Keratinocyte (primary cell): ENCODE measurements at regions not wholly inside any gene's neighbourhood (a gene's known extent, or its start where the extent isn't known, plus 50 kb on each side); places are given as distances from the start of the nearest gene placed in this dataset.

Experiments used
- DNase-seq: peaks from one replicate; pipeline ENCODE4 v3.0.0-alpha.2; 2011; ENCODE audit warnings: low read depth, missing footprints, low spot score
- FAIRE-seq: peaks from 2 replicates; lab custom pipeline; 2011; peaks lifted over from hg19 to GRCh38; lab: Jason Lieb, UNC
- H2AFZ ChIP-seq: 2 replicates; pipeline ENCODE4 v1.6.0; 2012; ENCODE audit warnings: low read length, control low read depth, inconsistent platforms; ENCODE audit not compliant: control insufficient read depth
- H3K27ac ChIP-seq: 2 replicates; pipeline ENCODE4 v1.5.1; 2011; ENCODE audit warnings: low read length; ENCODE audit not compliant: control insufficient read depth, insufficient read depth
- H3K27me3 ChIP-seq: 3 replicates; pipeline ENCODE4 v1.6.0; 2011; ENCODE audit warnings: low read length; ENCODE audit not compliant: control insufficient read depth, insufficient read depth; ENCODE audit errors: extremely low read depth
- H3K36me3 ChIP-seq, 2 experiments: 2 replicates in 1 of 2; 3 replicates in 1 of 2; pipeline ENCODE4 v1.5.1; 2011; ENCODE audit warnings: low read length in 2 of 2, mild to moderate bottlenecking in 1 of 2; ENCODE audit not compliant: control insufficient read depth in 2 of 2, insufficient read depth in 2 of 2; ENCODE audit errors: extremely low read depth in 1 of 2
- H3K4me1 ChIP-seq: 3 replicates; pipeline ENCODE4 v1.5.1; 2011; ENCODE audit warnings: low read length; ENCODE audit not compliant: control insufficient read depth, insufficient read depth; ENCODE audit errors: extremely low read depth
- H3K4me2 ChIP-seq: 3 replicates; pipeline ENCODE4 v1.6.0; 2011; ENCODE audit warnings: low read depth, low read length; ENCODE audit not compliant: control insufficient read depth, insufficient read depth; ENCODE audit errors: extremely low read depth
- H3K4me3 ChIP-seq, 3 experiments: fragments of 200-600 bp in 1 of 3; sonication (generic) in 1 of 3; 2 replicates in 2 of 3; 3 replicates in 1 of 3; pipeline ENCODE4 v1.5.1; 2011 to 2016; ENCODE audit warnings: low read length in 3 of 3, mild to moderate bottlenecking in 3 of 3, control low read depth in 2 of 3, inconsistent platforms in 1 of 3, low read depth in 1 of 3, mixed read lengths in 1 of 3, mixed run types in 1 of 3, moderate library complexity in 1 of 3; ENCODE audit not compliant: control insufficient read depth in 2 of 3, insufficient read depth in 2 of 3; ENCODE audit errors: extremely low read depth in 1 of 3
- H3K79me2 ChIP-seq: 2 replicates; pipeline ENCODE4 v1.6.0; 2012; ENCODE audit warnings: low read length; ENCODE audit not compliant: control insufficient read depth, insufficient read depth
- H3K9ac ChIP-seq: 3 replicates; pipeline ENCODE4 v1.6.0; 2011; ENCODE audit warnings: low read length; ENCODE audit not compliant: control insufficient read depth, insufficient read depth; ENCODE audit errors: extremely low read depth
- H3K9me1 ChIP-seq: 3 replicates; pipeline ENCODE4 v1.6.0; 2011; ENCODE audit warnings: low read length; ENCODE audit not compliant: control insufficient read depth, insufficient read depth; ENCODE audit errors: extremely low read depth
- H3K9me3 ChIP-seq: 2 replicates; pipeline ENCODE4 v1.5.1; 2012; ENCODE audit warnings: low read depth, low read length; ENCODE audit not compliant: control insufficient read depth
- H4K20me1 ChIP-seq: 3 replicates; pipeline ENCODE4 v1.6.0; 2011; ENCODE audit warnings: low read length; ENCODE audit not compliant: control insufficient read depth, insufficient read depth; ENCODE audit errors: extremely low read depth
- EZH2 ChIP-seq: IDR thresholded peaks from one replicate; pipeline ENCODE4 v1.6.1; 2012; ENCODE audit warnings: inconsistent platforms, mild to moderate bottlenecking, low read length, moderate library complexity
- dilution Hi-C: fragments of 300-500 bp; cut with MboI; formaldehyde crosslinking; loops from one replicate; pipeline ENCODE4 v1.7.0; 2020; ENCODE audit warnings: low sequenced_read_pairs; ENCODE audit not compliant: extremely low pct_ligation_motif_present
- TF ChIP-seq, protein P1 (sequence below), 3 experiments: IDR thresholded peaks in 1 of 3; conservative IDR thresholded peaks in 1 of 3; optimal IDR thresholded peaks in 1 of 3; 2 replicates in 2 of 3; 3 replicates in 1 of 3; pipeline versions ENCODE3 to v1.5.1; 2011; ENCODE audit warnings: low read length in 3 of 3, mild to moderate bottlenecking in 3 of 3, moderate library complexity in 2 of 3, control low read depth in 1 of 3, inconsistent platforms in 1 of 3; ENCODE audit not compliant: insufficient read depth in 2 of 3; ENCODE audit errors: extremely low read depth in 1 of 3

DNA sequence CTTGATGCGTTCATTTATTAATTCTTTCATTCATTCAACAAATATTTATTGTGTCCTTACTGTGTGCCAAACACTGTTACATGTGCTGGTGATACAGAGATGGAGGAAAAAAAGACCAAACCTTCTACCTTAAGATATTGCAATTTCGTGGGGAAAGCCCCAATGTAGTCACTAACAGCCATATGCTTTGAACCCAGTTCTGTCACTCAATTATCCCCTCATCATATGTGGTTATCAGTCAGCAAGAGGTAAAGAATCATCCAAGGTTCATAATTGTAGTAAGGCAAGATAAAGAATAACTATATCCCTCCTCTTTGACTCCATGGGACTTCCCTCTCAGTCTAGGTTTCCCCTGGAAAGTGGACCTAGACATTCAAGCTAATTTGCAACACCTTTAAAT lies 1185.6 kb upstream of the CELF4 start:
- Histone ChIP-seq H3K9me1 (no peaks in the 10 kb centered on the region), H3K79me2 (no peaks in the 10 kb centered on the region), H3K4me3 (no peak overlapping the region), H3K9ac (no peak overlapping the region), H4K20me1 (no peaks in the 10 kb centered on the region), H3K9me3 (no peaks in the 10 kb centered on the region), H3K36me3 (no peaks in the 10 kb centered on the region), H3K27ac (no peak overlapping the region), H3K4me2 (no peak overlapping the region), H3K27me3 (no peaks in the 10 kb centered on the region), H3K4me1 (peaks cover 24% of the 10 kb centered on the region), H2AFZ (no peak overlapping the region)
- no peak for DNase-seq
- dilution Hi-C loops: no loop called here
- FAIRE-seq: no peak
- no peak for TF ChIP-seq EZH2
- TF ChIP-seq, protein P1, sequence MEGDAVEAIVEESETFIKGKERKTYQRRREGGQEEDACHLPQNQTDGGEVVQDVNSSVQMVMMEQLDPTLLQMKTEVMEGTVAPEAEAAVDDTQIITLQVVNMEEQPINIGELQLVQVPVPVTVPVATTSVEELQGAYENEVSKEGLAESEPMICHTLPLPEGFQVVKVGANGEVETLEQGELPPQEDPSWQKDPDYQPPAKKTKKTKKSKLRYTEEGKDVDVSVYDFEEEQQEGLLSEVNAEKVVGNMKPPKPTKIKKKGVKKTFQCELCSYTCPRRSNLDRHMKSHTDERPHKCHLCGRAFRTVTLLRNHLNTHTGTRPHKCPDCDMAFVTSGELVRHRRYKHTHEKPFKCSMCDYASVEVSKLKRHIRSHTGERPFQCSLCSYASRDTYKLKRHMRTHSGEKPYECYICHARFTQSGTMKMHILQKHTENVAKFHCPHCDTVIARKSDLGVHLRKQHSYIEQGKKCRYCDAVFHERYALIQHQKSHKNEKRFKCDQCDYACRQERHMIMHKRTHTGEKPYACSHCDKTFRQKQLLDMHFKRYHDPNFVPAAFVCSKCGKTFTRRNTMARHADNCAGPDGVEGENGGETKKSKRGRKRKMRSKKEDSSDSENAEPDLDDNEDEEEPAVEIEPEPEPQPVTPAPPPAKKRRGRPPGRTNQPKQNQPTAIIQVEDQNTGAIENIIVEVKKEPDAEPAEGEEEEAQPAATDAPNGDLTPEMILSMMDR (optimal IDR thresholded peaks at IDR 0.05 in 1 of 3, IDR thresholded peaks at IDR 0.05 in 1 of 3, conservative IDR thresholded peaks at IDR 0.05 in 1 of 3; ENCODE audit: extremely low read depth in 1 of 3, insufficient read depth in 2 of 3, low read length in 3 of 3): no peak

DNA sequence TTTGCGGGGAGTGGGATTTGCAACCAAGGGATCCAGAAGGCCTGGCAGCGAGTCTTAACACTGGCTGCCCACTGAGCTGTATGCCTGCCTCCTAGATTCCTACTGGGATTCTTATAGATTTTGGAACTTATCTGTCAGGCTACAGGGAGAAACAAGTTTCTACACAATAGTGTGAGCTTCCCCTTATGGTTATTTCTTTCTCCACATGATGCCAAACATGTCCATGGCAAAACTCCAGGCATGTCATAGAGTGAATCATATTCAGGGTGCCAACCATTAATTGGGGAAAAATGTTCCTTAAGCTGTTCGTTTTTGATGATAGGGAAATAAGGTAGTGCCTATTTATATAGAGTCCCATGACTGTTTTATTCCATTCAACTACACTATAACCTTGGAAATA lies 1185.2 kb upstream of the CELF4 start:
- dilution Hi-C loops: no loop called here
- TF ChIP-seq EZH2: no peak
- TF ChIP-seq, protein P1 (optimal IDR thresholded peaks at IDR 0.05 in 1 of 3, IDR thresholded peaks at IDR 0.05 in 1 of 3, conservative IDR thresholded peaks at IDR 0.05 in 1 of 3; ENCODE audit: extremely low read depth in 1 of 3, insufficient read depth in 2 of 3, low read length in 3 of 3): no peak
- Histone ChIP-seq H4K20me1 (no peaks in the 10 kb centered on the region), H3K9ac (no peak overlapping the region), H2AFZ (no peak overlapping the region), H3K36me3 (no peaks in the 10 kb centered on the region), H3K4me2 (peak overlapping the region; percentile 41), H3K9me3 (no peaks in the 10 kb centered on the region), H3K79me2 (no peaks in the 10 kb centered on the region), H3K9me1 (no peaks in the 10 kb centered on the region), H3K27ac (peak overlapping the region; percentile 27), H3K4me3 (no peak overlapping the region), H3K27me3 (no peaks in the 10 kb centered on the region), H3K4me1 (peaks cover 24% of the 10 kb centered on the region)
- DNase-seq (no peak), FAIRE-seq (peak; percentile 70)
